ENCODE measurements at regions not wholly inside any gene's neighbourhood (a gene's known extent, or its start where the extent isn't known, plus 50 kb on each side); places are given as distances from the start of the nearest gene placed in this dataset.

GRCh38 chr4:36003051-36003450, 241.3 kb downstream of the ARAP2 start:
- no peak for TF ChIP-seq CTCF (conservative IDR thresholded peaks at IDR 0.05; ENCODE audit: low read length)
- no peak for TF ChIP-seq EZH2phosphoT487 (IDR thresholded peaks at IDR 0.05; ENCODE audit: borderline replicate concordance)

All from Loucy (cell line).